GM21717 (cell line): ENCODE measurements at regions not wholly inside any gene's neighbourhood (a gene's known extent, or its start where the extent isn't known, plus 50 kb on each side); places are given as distances from the start of the nearest gene placed in this dataset.

Experiments used
- ATAC-seq: cut with Tn5 transposase; IDR thresholded peaks from one replicate; pipeline ENCODE4 v1.9.1; 2021; ENCODE audit warnings: mild to moderate bottlenecking, moderate library complexity; ENCODE audit not compliant: unreplicated experiment

DNA sequence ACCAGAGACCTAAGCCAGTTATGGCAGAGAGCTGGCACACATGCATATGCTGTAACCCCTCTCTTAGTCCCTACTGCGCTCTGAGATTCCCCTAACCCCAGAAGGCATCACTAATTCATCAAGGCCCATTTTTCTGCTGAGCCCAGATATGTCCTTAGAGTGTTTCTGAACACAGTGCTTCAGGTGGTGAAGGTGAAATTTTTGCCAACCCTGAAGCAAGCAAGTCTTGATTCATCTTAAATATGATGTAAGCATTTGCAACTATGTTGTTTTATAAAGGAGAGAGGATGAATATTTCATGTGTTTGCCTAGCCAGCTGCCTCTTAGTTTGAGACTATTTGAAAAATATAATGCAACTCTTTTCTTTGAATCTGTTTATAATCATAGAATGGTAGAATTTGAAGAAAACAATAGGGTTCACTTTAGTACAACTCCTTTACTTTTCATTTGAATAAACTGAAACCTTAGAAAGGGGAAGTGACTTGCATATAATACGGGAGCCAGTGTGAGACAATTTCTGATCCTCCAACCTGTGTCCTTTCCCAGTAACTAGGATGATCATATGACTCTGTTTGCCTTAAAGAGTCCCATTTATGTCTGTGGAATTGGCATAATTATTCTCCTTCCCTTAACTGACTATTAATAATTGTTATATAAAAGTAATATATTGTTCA, 194.3 kb upstream of the MTNR1B start:
- peak; percentile 63 for ATAC-seq

GRCh38 chr11:92776676-92777075, 192.8 kb upstream of the MTNR1B start:
- ATAC-seq: no peak

GRCh38 chr11:92779746-92780145, 189.7 kb upstream of the MTNR1B start:
- ATAC-seq: no peak

DNA sequence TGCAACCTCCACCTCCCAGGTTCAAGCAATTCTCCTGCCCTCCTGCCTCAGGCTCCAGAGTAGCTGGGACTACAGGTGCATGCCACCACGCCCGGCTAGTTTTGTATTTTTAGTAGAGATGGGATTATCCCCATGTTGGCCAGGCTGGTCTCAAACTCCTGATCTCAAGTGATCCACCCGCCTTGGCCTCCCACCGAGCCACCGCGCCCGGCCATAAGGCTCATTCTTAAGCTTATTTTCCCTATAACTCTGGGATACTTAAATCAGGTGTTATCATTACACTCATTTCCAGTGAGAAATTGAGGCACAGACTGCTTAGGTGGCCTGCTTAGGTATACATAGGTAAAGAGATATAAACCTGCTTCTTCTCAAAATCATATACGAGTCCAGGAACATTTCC, 188.3 kb upstream of the MTNR1B start:
- ATAC-seq: no peak

- no peak for ATAC-seq
Measured at GRCh38 chr11:92782806-92783205, 186.6 kb upstream of the MTNR1B start.

GRCh38 chr11:92784331-92784730, 185.1 kb upstream of the MTNR1B start:
- no peak for ATAC-seq

DNA sequence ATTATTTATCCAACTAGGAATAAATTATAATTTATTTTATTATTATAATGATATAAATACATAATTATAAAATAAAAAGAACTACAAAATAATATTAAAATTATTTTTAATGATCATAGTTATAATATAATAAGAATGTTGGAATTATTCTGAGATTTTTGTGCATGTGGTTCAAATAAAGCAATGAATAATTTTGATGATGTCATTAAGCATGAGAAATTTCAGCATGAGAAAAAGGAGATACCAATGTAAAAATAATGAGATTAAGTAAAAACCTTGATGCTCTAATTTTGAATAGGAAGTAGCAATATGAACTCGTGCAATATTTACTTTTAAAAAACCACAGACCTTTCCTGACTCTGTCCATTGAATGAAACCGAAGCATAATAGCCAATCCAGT, 181.8 kb upstream of the MTNR1B start:
- no peak for ATAC-seq

DNA sequence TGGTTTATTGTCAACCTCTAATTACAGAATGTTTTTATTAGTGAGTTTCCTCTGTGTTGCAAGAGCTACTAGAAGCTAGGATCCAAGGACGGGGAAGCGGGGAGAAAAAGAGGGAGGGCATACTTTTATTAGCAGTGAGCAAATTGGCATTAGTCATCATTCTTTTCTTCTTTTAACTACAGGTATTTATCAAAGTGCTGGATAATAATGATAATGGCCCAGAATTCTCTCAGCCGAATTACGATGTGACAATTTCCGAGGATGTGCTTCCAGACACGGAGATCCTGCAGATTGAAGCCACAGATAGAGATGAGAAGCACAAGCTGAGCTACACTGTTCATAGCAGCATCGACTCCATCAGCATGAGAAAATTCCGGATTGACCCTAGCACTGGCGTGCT, 179.7 kb upstream of the MTNR1B start:
- ATAC-seq: no peak

DNA sequence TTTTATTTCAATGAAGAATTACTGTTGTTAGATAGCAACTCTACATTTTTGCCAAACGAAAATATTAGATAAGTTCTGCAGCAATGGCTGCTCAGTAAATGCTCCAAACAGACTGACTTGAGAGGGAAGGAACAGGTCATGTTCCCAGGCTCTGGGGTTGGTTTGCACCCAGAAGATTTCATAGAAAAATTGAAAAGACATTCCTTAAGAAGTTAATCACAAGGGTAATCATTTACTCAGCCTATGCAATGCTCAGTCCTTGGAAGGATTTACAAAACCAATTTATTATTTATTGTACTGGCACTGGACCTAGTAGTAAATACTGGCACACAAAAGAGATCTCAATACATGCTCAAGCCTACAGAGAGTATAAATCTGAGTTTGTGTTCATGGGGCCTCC, 179.1 kb upstream of the MTNR1B start:
- ATAC-seq: no peak

DNA sequence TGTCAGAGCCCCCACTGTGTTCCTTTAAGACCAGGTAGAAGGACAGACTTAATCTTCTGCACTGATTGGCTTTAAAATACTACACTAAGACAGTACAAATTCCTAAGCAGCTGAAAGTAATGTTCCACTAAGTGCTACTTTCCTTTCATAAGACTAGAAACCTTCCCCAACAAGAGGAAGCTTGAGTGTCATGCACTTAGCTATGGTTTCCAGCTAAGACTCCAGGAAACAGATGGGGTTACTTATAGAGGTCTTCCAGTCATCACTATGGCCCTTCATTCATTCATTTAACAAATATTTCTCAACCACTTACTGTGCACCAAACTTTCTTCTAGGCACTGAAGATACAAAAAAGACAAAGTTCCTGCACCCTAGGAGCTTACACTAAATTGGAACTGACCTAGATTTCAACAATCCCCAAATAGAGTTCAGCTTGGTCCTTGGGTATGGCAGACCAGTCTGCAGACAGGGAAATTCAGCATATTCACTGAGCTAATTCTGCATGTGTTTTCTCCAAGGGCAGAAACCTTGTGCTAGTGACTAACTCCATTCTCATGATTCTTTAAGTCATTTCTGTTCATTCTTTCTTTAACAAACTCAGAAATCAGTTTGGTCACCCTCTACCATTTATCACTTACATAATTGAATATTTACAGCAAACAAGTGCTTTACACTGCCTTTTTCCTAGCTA, 178.4 kb upstream of the MTNR1B start:
- no peak for ATAC-seq

- no peak for ATAC-seq
Measured at GRCh38 chr11:92791886-92792285, 177.6 kb upstream of the MTNR1B start.

- no peak for ATAC-seq
Measured at GRCh38 chr11:92793189-92793588, 176.3 kb upstream of the MTNR1B start.

DNA sequence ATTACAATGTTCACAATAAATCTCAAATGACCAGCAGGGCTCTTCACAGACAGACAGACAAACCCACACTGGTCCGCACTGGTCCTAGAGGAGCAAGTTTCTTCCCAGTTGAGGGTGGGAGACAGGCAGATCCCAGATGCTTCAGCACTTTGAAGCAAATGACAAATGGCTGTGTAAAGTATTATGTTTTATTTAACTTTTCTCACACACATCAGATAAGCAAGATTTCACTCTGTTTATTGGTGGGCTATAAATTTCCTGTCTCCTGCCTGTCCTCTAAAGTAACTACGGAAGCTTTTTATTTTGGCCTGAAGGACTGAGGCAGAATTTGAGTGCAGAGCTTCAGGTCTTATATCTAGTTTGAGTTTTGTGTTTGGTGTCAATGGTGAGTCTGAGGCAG, 174.7 kb upstream of the MTNR1B start:
- ATAC-seq: no peak

DNA sequence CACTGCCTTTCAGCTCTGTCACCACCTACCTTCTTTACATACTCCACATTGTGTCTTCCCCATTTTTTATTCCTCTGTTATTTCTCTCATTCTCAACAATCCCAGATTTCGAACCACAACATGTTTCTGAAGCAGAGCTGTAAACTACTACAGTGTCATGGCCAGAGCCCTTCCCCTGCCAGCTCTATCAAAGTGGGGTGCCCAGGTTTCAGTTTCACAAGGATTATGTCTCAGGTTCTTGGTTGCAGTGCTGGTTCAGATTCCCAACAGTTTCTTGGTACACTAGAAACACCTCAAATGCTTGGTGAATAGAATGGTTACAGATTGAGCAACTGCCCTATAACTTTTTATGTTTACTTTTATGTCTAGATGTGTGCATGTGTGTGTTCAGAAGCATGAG, 172.7 kb upstream of the MTNR1B start:
- ATAC-seq: no peak

- ATAC-seq: no peak
Measured at GRCh38 chr11:92797874-92798273, 171.6 kb upstream of the MTNR1B start.

- no peak for ATAC-seq
Measured at GRCh38 chr11:92801685-92802084, 167.8 kb upstream of the MTNR1B start.

DNA sequence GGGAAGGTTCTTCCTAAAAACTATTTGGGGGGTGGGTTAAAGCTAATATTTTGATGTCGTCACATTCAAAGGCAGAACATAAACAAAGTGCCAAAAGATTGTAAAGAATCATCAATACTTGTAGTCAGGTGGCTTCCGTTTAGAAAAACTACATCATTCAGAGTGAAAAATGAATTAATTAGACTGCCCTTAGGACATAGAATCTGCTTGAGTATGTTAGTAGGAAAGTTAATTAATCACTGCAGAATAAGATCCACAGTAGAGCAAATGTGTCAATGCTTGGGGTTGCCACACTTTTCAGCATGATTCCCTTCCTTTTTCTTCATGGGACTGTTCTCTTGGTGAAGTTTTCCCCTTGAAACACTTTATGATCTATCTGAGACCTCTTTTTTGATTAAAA, 166.8 kb upstream of the MTNR1B start:
- no peak for ATAC-seq

DNA sequence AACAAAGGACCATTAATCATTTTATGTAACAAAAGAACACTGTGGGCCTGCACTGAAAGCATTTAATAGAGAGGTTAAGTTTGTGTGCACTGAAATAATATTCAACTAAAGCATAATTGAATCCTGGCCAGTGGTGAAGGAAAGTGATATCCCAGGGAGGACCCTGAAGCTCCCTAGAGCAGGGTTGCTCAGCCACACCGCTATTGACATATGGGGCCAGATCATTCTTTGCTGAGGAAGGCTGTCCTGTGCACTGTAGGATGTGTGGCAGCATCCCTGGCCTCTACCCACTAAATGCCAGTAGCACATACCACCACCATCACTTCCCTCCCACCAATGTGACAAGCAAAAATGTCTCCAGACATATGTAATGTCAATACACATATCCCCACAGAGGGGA, 166.1 kb upstream of the MTNR1B start:
- ATAC-seq: no peak

GRCh38 chr11:92804388-92804966, 165.0 kb upstream of the MTNR1B start:
- ATAC-seq: no peak

DNA sequence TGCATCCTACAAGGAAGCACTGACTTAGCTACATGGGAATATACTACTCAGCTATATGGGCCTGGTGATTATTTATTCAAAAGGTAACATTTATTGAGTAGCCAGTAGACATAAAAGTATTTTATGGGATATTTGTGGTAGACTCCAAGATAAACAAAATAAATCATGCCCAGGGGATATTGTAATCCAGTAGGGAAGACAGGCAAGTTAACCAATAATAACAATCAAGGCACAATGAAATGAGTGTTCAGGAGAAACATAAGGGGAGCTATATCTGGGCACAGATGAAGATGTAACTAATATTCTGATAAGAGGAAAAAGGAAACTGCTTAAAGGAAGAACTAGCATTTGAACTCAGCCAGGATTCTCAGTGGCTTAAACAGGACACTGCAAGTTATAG, 161.4 kb upstream of the MTNR1B start:
- no peak for ATAC-seq

DNA sequence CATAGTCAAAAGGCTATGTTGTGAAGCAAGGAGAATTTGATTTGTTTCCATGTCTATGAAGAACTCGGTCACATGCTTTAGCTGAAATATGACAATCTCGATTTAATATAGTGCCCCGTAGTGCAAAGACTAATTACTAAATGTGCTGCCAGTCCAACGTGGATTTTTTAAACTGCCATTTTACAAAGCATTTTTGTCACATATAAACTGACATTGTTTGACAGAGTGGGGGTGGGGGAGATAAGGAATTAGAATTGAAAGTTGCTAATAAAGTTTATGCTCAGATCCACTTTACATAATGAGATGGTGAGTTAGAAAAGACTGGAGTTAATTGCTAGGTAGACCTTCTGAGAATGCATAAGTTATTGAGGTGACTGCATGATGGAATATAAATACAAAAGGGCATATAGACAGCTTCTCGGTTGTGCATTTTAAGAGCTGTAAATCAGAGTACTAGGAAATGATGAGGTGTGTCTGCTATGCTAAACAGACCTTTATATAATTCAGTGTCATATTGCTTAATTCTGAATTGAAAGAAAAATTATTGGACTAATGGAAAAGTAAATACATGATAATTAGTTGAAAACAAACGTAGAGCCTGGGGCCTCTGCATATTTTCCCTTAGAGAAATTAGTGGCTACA, 158.9 kb upstream of the MTNR1B start:
- ATAC-seq: no peak

DNA sequence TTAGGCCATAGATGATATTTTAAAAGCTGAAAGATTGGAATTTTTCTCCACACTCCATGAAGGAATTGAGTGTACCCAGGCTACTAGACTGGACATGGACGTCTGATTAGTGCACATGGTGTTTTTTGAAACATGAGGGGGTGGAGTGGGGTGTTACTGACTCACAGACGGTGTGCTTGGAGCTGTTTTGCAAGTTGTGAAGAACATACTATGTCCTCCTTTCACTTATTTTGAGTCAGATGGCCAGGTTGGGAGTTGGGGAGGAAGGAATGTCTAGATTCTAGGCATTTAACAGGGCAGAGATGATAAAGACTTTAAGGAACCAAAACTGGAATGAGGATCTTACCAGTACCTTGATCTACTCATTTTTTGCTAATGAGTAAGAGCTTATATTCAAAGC, 158.1 kb upstream of the MTNR1B start:
- no peak for ATAC-seq
